Body of pancreas (tissue), 4 donors: ENCODE measurements at regions not wholly inside any gene's neighbourhood (a gene's known extent, or its start where the extent isn't known, plus 50 kb on each side); places are given as distances from the start of the nearest gene placed in this dataset.

Experiments used
- ATAC-seq: fragments of 150-250 bp; one replicate; pipeline ENCODE4 v1.9.1; 2016
- DNase-seq, 4 donors: peaks; one replicate each; pipeline ENCODE4 v3.0.0-alpha.2; 2019
- H3K27ac ChIP-seq, 4 donors: fragments of 200-600 bp; sonication (generic); 1 replicate in 3 of 4; 2 replicates in 1 of 4; pipeline versions ENCODE4 v1.5.1 to v1.6.1; 2016 to 2019; ENCODE audit warnings: mild to moderate bottlenecking in 1 of 4, mixed read lengths in 1 of 4, moderate library complexity in 1 of 4
- H3K27me3 ChIP-seq, 2 donors: fragments of 200-600 bp; sonication (generic); one replicate each; pipeline ENCODE4 v1.6.0; 2016; ENCODE audit warnings: mild to moderate bottlenecking in 1 of 2
- H3K36me3 ChIP-seq, 2 donors: fragments of 200-600 bp; sonication (generic); replicated peaks in 1 of 2; 2 replicates each; pipeline ENCODE4 v1.5.1; 2016; ENCODE audit warnings: low read depth in 2 of 2; ENCODE audit not compliant: insufficient read depth in 1 of 2
- H3K4me1 ChIP-seq: fragments of 200-600 bp; sonication (generic); one replicate; pipeline ENCODE4 v1.6.0; 2016
- H3K4me3 ChIP-seq, 2 donors: fragments of 200-600 bp; sonication (generic); 1 replicate in 1 of 2; 2 replicates in 1 of 2; pipeline ENCODE4 v1.5.1; 2016 to 2019
- H3K9me3 ChIP-seq, 3 donors: fragments of 200-600 bp; sonication (generic); 1 replicate in 2 of 3; 2 replicates in 1 of 3; pipeline ENCODE4 v1.5.1; 2016
- CTCF ChIP-seq, 7 experiments: fragments of 450-650 bp in 4 of 7; fragments of 200-600 bp in 3 of 7; sonication (generic) in 3 of 7; IDR thresholded peaks; one replicate each; pipeline ENCODE4 v1.5.1; 2016 to 2019; ENCODE audit warnings: antibody characterized with exemption in 7 of 7
- POLR2A ChIP-seq, 3 donors: fragments of 450-650 bp; IDR thresholded peaks; one replicate each; pipeline ENCODE4 v1.6.1; 2016; ENCODE audit warnings: antibody characterized with exemption in 3 of 3, mild to moderate bottlenecking in 2 of 3
- WGBS, 2 donors: methylation state at CpG; one replicate each; pipeline ENCODE4 v1.1.5; 2017; 5-methylcytosine and 5-hydroxymethylcytosine counted together
- intact Hi-C: fragments of 100-400 bp; cut with DNase I; formaldehyde crosslinking; loops from one replicate; pipeline ENCODE4 v1.15.1; 2023

DNA sequence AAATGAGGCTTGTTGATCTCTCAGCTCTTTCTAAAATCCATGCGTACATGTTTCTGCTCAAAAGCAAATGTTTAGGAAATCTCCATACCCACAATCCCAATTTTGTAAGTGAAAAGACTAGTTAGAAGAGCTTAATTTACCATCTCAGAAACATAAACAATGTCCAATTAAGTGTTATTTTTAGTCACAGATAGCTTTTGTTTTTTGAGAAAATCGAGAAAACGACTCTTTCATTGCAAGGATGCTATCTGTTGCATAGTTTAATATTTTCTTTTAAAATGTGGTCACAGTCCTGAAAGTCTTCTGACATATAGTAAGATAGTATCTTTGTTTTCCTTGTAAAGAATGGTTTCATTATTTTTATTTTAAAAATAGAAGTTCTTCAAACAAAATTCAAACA is 338.0 kb upstream of the DAB2 start:
- H3K27me3 ChIP-seq: no peaks in the 10 kb centered on the region
- 85 to 89% methylated on average over 3 of the region's 3 CpGs for WGBS, 2 donors
- no peak for DNase-seq
- intact Hi-C loops: no loop called here
- H3K4me1 ChIP-seq: no peaks in the 10 kb centered on the region
- H3K9me3 ChIP-seq: no peaks in the 10 kb centered on the region
- no peak overlapping the region for H3K4me3 ChIP-seq
- TF ChIP-seq CTCF (IDR thresholded peaks at IDR 0.05) (no peak), POLR2A (IDR thresholded peaks at IDR 0.05) (no peak)
- ATAC-seq: no peak
- H3K27ac ChIP-seq: no peak overlapping the region
- H3K36me3 ChIP-seq: no peaks in the 10 kb centered on the region

DNA sequence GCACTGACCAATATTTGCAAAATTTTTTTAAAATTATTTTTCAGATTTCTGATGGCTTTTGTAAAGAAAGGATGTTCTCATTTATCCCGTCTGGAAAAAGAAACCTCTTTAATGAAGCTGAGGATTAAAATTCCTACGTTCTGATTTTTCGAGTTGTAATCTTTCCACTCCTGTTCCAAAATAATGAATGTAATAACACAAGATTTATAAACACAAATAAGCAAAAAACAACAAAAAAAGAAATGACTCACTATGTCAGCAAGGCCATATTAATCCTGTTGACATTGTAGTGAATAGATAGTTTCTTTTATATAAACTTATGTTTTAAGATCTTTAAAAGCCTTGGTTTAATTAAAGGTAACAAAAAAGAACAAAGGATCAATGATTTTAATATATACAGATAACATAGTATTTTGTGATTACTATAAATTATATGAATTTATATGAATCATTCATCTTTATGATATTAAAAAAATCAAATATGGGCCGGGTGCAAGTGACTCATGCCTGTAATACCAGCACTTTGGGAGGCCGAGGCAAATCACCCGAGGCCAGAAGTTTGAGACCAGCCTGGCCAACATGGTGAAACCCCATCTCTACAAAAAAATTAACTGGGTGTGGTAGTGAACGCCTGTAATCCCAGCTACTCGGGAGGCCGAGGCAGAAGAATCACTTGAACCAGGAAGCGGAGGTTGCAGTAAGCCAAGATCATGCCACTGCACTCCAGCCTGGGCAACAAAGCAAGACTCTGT is 336.6 kb upstream of the DAB2 start:
- Histone ChIP-seq H3K27me3 (no peaks in the 10 kb centered on the region), H3K36me3 (no peaks in the 10 kb centered on the region), H3K4me3 (no peak overlapping the region), H3K9me3 (no peaks in the 10 kb centered on the region), H3K4me1 (no peaks in the 10 kb centered on the region), H3K27ac (no peak overlapping the region)
- intact Hi-C loops: no loop called here
- DNase-seq (no peak), ATAC-seq (no peak)
- 87 to 89% methylated on average over 10 of the region's 10 CpGs for WGBS, 2 donors
- TF ChIP-seq POLR2A (IDR thresholded peaks at IDR 0.05) (no peak), CTCF (IDR thresholded peaks at IDR 0.05) (no peak)

DNA sequence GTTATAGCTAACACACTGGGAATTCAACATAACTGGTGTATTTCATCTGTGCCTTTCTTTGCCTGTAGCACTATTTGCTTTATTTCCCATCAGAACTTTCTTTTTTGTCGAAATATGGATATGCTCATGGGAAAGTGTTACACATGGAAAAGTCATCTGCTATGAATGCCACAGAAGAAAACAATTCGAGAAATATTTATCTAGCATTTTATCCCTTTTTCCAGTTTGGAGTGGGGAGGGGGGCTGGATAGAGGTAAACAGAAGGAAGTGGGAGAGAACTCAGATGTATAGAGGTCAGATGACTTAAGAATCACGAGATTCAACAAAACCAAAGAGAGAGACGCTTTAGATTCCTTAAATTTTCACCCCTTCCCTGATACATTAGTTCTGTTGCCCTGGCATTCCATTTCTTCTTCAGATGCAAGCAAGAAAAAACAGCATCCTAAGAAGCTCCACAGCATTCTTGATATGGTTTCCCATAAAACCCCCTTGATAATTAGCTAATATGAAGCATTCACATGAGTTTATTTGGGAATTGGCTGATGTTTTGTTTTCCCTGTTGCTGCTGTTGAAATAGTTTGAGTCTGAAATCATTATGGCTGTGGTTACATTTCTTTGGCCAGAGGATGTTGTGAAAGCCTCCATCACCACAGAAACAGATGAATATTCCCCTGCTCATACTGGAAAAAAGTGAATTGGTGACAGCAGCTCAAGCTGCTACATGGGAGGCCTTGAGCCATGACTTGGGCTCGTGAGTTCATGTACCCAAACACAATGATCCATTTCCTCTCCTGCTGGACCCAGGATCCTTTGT is 335.8 kb upstream of the DAB2 start:
- no peaks in the 10 kb centered on the region for H3K36me3 ChIP-seq
- DNase-seq (peak in 1 of 4 donors; percentile 16), ATAC-seq (peak; percentile 40)
- no peaks in the 10 kb centered on the region for H3K4me1 ChIP-seq
- intact Hi-C loops: no loop called here
- H3K27ac ChIP-seq: no peak overlapping the region
- H3K27me3 ChIP-seq: no peaks in the 10 kb centered on the region
- 61 to 65% methylated on average over 5 of the region's 5 CpGs for WGBS, 2 donors
- TF ChIP-seq CTCF (IDR thresholded peaks at IDR 0.05) (no peak), POLR2A (IDR thresholded peaks at IDR 0.05) (no peak)
- no peaks in the 10 kb centered on the region for H3K9me3 ChIP-seq
- no peak overlapping the region for H3K4me3 ChIP-seq

DNA sequence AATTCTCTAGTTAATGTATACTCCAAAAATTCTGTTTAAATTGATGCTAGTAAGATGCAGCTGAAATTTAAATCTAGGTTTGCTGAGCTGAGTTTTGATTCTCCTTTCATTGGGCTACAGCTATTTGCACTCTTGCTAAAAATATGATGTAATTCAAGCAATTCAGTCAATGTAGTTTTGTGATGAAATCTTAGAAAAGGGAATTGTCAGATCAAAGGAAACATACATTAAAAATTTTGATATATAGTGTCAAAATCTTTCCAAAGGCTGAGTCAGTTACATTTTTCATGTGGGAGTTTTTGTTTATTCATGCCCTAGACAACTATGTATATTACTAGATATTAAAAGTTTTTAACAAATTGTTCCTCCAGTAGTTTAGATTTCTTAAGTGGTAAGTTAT is 334.9 kb upstream of the DAB2 start:
- H3K9me3 ChIP-seq: no peaks in the 10 kb centered on the region
- H3K27me3 ChIP-seq: no peaks in the 10 kb centered on the region
- no peaks in the 10 kb centered on the region for H3K4me1 ChIP-seq
- TF ChIP-seq CTCF (IDR thresholded peaks at IDR 0.05) (no peak), POLR2A (IDR thresholded peaks at IDR 0.05) (no peak)
- DNase-seq (no peak), ATAC-seq (no peak)
- intact Hi-C loops: no loop called here
- no peak overlapping the region for H3K27ac ChIP-seq
- H3K4me3 ChIP-seq: no peak overlapping the region
- no peaks in the 10 kb centered on the region for H3K36me3 ChIP-seq
